NB4 (cell line): ENCODE measurements at regions not wholly inside any gene's neighbourhood (a gene's known extent, or its start where the extent isn't known, plus 50 kb on each side); places are given as distances from the start of the nearest gene placed in this dataset.

Experiments
- MYC ChIP-seq: IDR thresholded peaks from 2 replicates; pipeline ENCODE4 v1.6.1; 2011; ENCODE audit warnings: low read depth, low read length
- POLR2A ChIP-seq: IDR thresholded peaks from 2 replicates; pipeline ENCODE4 v1.6.1; 2011; ENCODE audit warnings: mild to moderate bottlenecking; ENCODE audit not compliant: insufficient read length; ENCODE audit errors: extremely low read depth
- TF ChIP-seq, protein P1 (sequence below): IDR thresholded peaks from one replicate; pipeline ENCODE4 v1.5.1; 2012; ENCODE audit warnings: low read depth, low read length
- TF ChIP-seq, protein P2 (sequence below): IDR thresholded peaks from 2 replicates; pipeline ENCODE4 v1.6.1; 2011; ENCODE audit warnings: low read depth, low read length

- TF ChIP-seq, protein P1, sequence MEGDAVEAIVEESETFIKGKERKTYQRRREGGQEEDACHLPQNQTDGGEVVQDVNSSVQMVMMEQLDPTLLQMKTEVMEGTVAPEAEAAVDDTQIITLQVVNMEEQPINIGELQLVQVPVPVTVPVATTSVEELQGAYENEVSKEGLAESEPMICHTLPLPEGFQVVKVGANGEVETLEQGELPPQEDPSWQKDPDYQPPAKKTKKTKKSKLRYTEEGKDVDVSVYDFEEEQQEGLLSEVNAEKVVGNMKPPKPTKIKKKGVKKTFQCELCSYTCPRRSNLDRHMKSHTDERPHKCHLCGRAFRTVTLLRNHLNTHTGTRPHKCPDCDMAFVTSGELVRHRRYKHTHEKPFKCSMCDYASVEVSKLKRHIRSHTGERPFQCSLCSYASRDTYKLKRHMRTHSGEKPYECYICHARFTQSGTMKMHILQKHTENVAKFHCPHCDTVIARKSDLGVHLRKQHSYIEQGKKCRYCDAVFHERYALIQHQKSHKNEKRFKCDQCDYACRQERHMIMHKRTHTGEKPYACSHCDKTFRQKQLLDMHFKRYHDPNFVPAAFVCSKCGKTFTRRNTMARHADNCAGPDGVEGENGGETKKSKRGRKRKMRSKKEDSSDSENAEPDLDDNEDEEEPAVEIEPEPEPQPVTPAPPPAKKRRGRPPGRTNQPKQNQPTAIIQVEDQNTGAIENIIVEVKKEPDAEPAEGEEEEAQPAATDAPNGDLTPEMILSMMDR: no peak
- TF ChIP-seq POLR2A (no peak), MYC (no peak)
- TF ChIP-seq, protein P2, sequence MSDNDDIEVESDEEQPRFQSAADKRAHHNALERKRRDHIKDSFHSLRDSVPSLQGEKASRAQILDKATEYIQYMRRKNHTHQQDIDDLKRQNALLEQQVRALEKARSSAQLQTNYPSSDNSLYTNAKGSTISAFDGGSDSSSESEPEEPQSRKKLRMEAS: no peak
These were observed 62.8 kb upstream of the EIF5 start for GRCh38 chr14:103271189-103271588.
